HepG2 (cell line): ENCODE measurements at regions not wholly inside any gene's neighbourhood (a gene's known extent, or its start where the extent isn't known, plus 50 kb on each side); places are given as distances from the start of the nearest gene placed in this dataset.
A peak's percentile ranks its signal among the peaks of the same experiment; 100 is the strongest.

Source experiments
- ELF3 ChIP-seq: IDR thresholded peaks from 2 replicates; pipeline ENCODE4 v1.6.1; 2016; ENCODE audit warnings: missing genetic modification reagents, missing compliant biosample characterization
- HINFP ChIP-seq: sonication (generic); formaldehyde crosslinking; IDR thresholded peaks from 2 replicates; pipeline ENCODE4 v1.4.0; 2020; ENCODE audit warnings: low read depth, mild to moderate bottlenecking, missing genetic modification reagents
- HMG20A ChIP-seq: IDR thresholded peaks from 2 replicates; pipeline ENCODE4 v1.6.1; 2016; ENCODE audit warnings: borderline replicate concordance
- HOXA3 ChIP-seq: sonication (generic); formaldehyde crosslinking; IDR thresholded peaks from 2 replicates; pipeline ENCODE4 v1.5.0; 2020; ENCODE audit warnings: missing genetic modification reagents
- ISL2 ChIP-seq: sonication (generic); formaldehyde crosslinking; IDR thresholded peaks from 2 replicates; pipeline ENCODE4 v1.5.0; 2020; ENCODE audit warnings: missing genetic modification reagents
- KLF16 ChIP-seq, 2 experiments: sonication (generic) in 1 of 2; formaldehyde crosslinking in 1 of 2; IDR thresholded peaks; 2 replicates each; pipeline versions ENCODE4 v1.6.1 to v1.8.0; 2016 to 2023; ENCODE audit warnings: missing genetic modification reagents in 2 of 2, missing compliant biosample characterization in 1 of 2
- SP4 ChIP-seq: sonication (generic); formaldehyde crosslinking; IDR thresholded peaks from 2 replicates; pipeline ENCODE4 v1.8.1; 2023; ENCODE audit warnings: mild to moderate bottlenecking, missing genetic modification reagents
- TBX3 ChIP-seq: fragments of 450-650 bp; IDR thresholded peaks from 2 replicates; pipeline ENCODE4 v1.6.1; 2017; ENCODE audit warnings: antibody characterized with exemption, mild to moderate bottlenecking, inconsistent platforms, borderline replicate concordance
- THRA ChIP-seq: sonication (generic); formaldehyde crosslinking; IDR thresholded peaks from 2 replicates; pipeline ENCODE4 v1.4.0; 2020; ENCODE audit warnings: missing genetic modification reagents, borderline replicate concordance
- TRIM24 ChIP-seq: sonication (generic); formaldehyde crosslinking; IDR thresholded peaks from 2 replicates; pipeline ENCODE4 v1.8.0; 2022; ENCODE audit warnings: mild to moderate bottlenecking, missing genetic modification reagents
- ZNF670 ChIP-seq: sonication (generic); formaldehyde crosslinking; IDR thresholded peaks from 2 replicates; pipeline ENCODE4 v1.8.0; 2022; ENCODE audit warnings: mild to moderate bottlenecking, missing genetic modification reagents, borderline replicate concordance
- ZNF878 ChIP-seq: sonication (generic); formaldehyde crosslinking; IDR thresholded peaks from 2 replicates; pipeline ENCODE4 v1.8.1; 2023; ENCODE audit warnings: mild to moderate bottlenecking, missing genetic modification reagents, moderate library complexity
- TF ChIP-seq, protein P1 (sequence below): sonication (generic); formaldehyde crosslinking; IDR thresholded peaks from 2 replicates; pipeline ENCODE4 v1.5.0; 2020; ENCODE audit warnings: missing genetic modification reagents
- TF ChIP-seq, protein P2 (sequence below): sonication (generic); formaldehyde crosslinking; conservative IDR thresholded peaks from 2 replicates; pipeline ENCODE4 v1.8.0; 2022; ENCODE audit warnings: missing genetic modification reagents
- TF ChIP-seq, protein P3 (sequence below): IDR thresholded peaks from 2 replicates; pipeline ENCODE4 v1.4.0; 2020; ENCODE audit warnings: mild to moderate bottlenecking, missing genetic modification reagents
- TF ChIP-seq, protein P4 (sequence below): sonication (generic); formaldehyde crosslinking; conservative IDR thresholded peaks from 2 replicates; pipeline ENCODE4 v1.5.0; 2020; ENCODE audit warnings: missing genetic modification reagents

- TF ChIP-seq, protein P1, sequence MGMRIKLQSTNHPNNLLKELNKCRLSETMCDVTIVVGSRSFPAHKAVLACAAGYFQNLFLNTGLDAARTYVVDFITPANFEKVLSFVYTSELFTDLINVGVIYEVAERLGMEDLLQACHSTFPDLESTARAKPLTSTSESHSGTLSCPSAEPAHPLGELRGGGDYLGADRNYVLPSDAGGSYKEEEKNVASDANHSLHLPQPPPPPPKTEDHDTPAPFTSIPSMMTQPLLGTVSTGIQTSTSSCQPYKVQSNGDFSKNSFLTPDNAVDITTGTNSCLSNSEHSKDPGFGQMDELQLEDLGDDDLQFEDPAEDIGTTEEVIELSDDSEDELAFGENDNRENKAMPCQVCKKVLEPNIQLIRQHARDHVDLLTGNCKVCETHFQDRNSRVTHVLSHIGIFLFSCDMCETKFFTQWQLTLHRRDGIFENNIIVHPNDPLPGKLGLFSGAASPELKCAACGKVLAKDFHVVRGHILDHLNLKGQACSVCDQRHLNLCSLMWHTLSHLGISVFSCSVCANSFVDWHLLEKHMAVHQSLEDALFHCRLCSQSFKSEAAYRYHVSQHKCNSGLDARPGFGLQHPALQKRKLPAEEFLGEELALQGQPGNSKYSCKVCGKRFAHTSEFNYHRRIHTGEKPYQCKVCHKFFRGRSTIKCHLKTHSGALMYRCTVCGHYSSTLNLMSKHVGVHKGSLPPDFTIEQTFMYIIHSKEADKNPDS (CRISPR knock-in tag) = no peak
- TF ChIP-seq TRIM24 = no peak
- peak; percentile 64; the same call in 1 of the 2 replicates for TF ChIP-seq ISL2 (CRISPR knock-in tag)
- TF ChIP-seq HMG20A = 0 out of 2 replicates have a peak, but pooled peaks have one; percentile 11
- 0 out of 2 replicates have a peak, but pooled peaks have one; percentile 24 for TF ChIP-seq TBX3
- TF ChIP-seq HINFP (CRISPR knock-in tag) = no peak
- TF ChIP-seq ELF3 = 0 out of 2 replicates have a peak, but pooled peaks have one; percentile 37
- TF ChIP-seq, protein P2, sequence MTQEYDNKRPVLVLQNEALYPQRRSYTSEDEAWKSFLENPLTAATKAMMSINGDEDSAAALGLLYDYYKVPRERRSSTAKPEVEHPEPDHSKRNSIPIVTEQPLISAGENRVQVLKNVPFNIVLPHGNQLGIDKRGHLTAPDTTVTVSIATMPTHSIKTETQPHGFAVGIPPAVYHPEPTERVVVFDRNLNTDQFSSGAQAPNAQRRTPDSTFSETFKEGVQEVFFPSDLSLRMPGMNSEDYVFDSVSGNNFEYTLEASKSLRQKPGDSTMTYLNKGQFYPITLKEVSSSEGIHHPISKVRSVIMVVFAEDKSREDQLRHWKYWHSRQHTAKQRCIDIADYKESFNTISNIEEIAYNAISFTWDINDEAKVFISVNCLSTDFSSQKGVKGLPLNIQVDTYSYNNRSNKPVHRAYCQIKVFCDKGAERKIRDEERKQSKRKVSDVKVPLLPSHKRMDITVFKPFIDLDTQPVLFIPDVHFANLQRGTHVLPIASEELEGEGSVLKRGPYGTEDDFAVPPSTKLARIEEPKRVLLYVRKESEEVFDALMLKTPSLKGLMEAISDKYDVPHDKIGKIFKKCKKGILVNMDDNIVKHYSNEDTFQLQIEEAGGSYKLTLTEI (CRISPR knock-in tag) = no peak
- TF ChIP-seq, protein P3, sequence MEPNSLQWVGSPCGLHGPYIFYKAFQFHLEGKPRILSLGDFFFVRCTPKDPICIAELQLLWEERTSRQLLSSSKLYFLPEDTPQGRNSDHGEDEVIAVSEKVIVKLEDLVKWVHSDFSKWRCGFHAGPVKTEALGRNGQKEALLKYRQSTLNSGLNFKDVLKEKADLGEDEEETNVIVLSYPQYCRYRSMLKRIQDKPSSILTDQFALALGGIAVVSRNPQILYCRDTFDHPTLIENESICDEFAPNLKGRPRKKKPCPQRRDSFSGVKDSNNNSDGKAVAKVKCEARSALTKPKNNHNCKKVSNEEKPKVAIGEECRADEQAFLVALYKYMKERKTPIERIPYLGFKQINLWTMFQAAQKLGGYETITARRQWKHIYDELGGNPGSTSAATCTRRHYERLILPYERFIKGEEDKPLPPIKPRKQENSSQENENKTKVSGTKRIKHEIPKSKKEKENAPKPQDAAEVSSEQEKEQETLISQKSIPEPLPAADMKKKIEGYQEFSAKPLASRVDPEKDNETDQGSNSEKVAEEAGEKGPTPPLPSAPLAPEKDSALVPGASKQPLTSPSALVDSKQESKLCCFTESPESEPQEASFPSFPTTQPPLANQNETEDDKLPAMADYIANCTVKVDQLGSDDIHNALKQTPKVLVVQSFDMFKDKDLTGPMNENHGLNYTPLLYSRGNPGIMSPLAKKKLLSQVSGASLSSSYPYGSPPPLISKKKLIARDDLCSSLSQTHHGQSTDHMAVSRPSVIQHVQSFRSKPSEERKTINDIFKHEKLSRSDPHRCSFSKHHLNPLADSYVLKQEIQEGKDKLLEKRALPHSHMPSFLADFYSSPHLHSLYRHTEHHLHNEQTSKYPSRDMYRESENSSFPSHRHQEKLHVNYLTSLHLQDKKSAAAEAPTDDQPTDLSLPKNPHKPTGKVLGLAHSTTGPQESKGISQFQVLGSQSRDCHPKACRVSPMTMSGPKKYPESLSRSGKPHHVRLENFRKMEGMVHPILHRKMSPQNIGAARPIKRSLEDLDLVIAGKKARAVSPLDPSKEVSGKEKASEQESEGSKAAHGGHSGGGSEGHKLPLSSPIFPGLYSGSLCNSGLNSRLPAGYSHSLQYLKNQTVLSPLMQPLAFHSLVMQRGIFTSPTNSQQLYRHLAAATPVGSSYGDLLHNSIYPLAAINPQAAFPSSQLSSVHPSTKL (CRISPR knock-in tag) = peak; percentile 82
- no peak for TF ChIP-seq SP4 (CRISPR knock-in tag)
- TF ChIP-seq, protein P4, sequence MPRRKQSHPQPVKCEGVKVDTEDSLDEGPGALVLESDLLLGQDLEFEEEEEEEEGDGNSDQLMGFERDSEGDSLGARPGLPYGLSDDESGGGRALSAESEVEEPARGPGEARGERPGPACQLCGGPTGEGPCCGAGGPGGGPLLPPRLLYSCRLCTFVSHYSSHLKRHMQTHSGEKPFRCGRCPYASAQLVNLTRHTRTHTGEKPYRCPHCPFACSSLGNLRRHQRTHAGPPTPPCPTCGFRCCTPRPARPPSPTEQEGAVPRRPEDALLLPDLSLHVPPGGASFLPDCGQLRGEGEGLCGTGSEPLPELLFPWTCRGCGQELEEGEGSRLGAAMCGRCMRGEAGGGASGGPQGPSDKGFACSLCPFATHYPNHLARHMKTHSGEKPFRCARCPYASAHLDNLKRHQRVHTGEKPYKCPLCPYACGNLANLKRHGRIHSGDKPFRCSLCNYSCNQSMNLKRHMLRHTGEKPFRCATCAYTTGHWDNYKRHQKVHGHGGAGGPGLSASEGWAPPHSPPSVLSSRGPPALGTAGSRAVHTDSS = no peak
- TF ChIP-seq ZNF878 = peak; percentile 51; the same call in 1 of the 2 replicates
- TF ChIP-seq KLF16 (CRISPR knock-in tag; IDR thresholded peaks at IDR 0.05) = 0 out of 4 replicates have a peak, but pooled peaks of 1 of the 2 experiments have one; percentile 19
- TF ChIP-seq THRA (CRISPR knock-in tag) = no peak
- TF ChIP-seq HOXA3 = peak; percentile 78
- TF ChIP-seq ZNF670 (CRISPR knock-in tag) = peak; percentile 53; the same call in 1 of the 2 replicates
Observed at GRCh38 chr13:109309625-109310363, 476.6 kb downstream of the IRS2 start (continued).
